ENCODE measurements at regions not wholly inside any gene's neighbourhood (a gene's known extent, or its start where the extent isn't known, plus 50 kb on each side); places are given as distances from the start of the nearest gene placed in this dataset.

GRCh38 chr13:76350399-76350798, 535.8 kb downstream of the KCTD12 start:
- H3K4me1 ChIP-seq, result no peaks in the 10 kb centered on the region
- no peak overlapping the region for H3K4me3 ChIP-seq
- H3K27ac ChIP-seq (replicated peaks), result no peak overlapping the region
- H3K9me3 ChIP-seq (replicated peaks), result no peaks in the 10 kb centered on the region
- no peak for TF ChIP-seq CTCF (IDR thresholded peaks at IDR 0.05; ENCODE audit: borderline replicate concordance)
- intact Hi-C loops (cut with micrococcal nuclease), result no loop called here
- no peak for DNase-seq
- no peaks in the 10 kb centered on the region for H3K36me3 ChIP-seq
- no peaks in the 10 kb centered on the region for H3K27me3 ChIP-seq (ENCODE audit: low read depth)

- no peaks in the 10 kb centered on the region for H3K4me1 ChIP-seq
- intact Hi-C loops (cut with micrococcal nuclease), result no loop called here
- no peaks in the 10 kb centered on the region for H3K27me3 ChIP-seq (ENCODE audit: low read depth)
- no peak overlapping the region for H3K27ac ChIP-seq (replicated peaks)
- DNase-seq, result no peak
- H3K4me3 ChIP-seq, result no peak overlapping the region
- no peaks in the 10 kb centered on the region for H3K36me3 ChIP-seq
- TF ChIP-seq CTCF (IDR thresholded peaks at IDR 0.05; ENCODE audit: borderline replicate concordance), result no peak
- no peaks in the 10 kb centered on the region for H3K9me3 ChIP-seq (replicated peaks)
Observed at GRCh38 chr13:76349700-76350099, 536.5 kb downstream of the KCTD12 start.

- H3K27me3 ChIP-seq (ENCODE audit: low read depth), result no peaks in the 10 kb centered on the region
- intact Hi-C loops (cut with micrococcal nuclease), result no loop called here
- no peak overlapping the region for H3K27ac ChIP-seq (replicated peaks)
- no peak for DNase-seq
- H3K36me3 ChIP-seq, result no peaks in the 10 kb centered on the region
- H3K9me3 ChIP-seq (replicated peaks), result no peaks in the 10 kb centered on the region
- H3K4me1 ChIP-seq, result peaks cover 5% of the 10 kb centered on the region
- no peak overlapping the region for H3K4me3 ChIP-seq
- TF ChIP-seq CTCF (IDR thresholded peaks at IDR 0.05; ENCODE audit: borderline replicate concordance), result no peak
Observed at GRCh38 chr13:76339649-76340048, 546.6 kb downstream of the KCTD12 start.

GRCh38 chr13:76338003-76338402, 548.2 kb downstream of the KCTD12 start:
- no peaks in the 10 kb centered on the region for H3K9me3 ChIP-seq (replicated peaks)
- H3K4me1 ChIP-seq, result peaks cover 5% of the 10 kb centered on the region
- DNase-seq, result no peak
- TF ChIP-seq CTCF (IDR thresholded peaks at IDR 0.05; ENCODE audit: borderline replicate concordance), result no peak
- H3K36me3 ChIP-seq, result no peaks in the 10 kb centered on the region
- intact Hi-C loops (cut with micrococcal nuclease), result no loop called here
- peak overlapping the region; percentile 79 for H3K27ac ChIP-seq (replicated peaks)
- no peaks in the 10 kb centered on the region for H3K27me3 ChIP-seq (ENCODE audit: low read depth)
- H3K4me3 ChIP-seq, result no peak overlapping the region

GRCh38 chr13:76336889-76337844, 549.0 kb downstream of the KCTD12 start:
- Histone ChIP-seq H3K27me3 (ENCODE audit: low read depth) (no peaks in the 10 kb centered on the region), H3K27ac (replicated peaks) (peak overlapping the region; percentile 79), H3K36me3 (no peaks in the 10 kb centered on the region), H3K4me1 (peaks cover 6% of the 10 kb centered on the region), H3K9me3 (replicated peaks) (no peaks in the 10 kb centered on the region), H3K4me3 (no peak overlapping the region)
- TF ChIP-seq CTCF (IDR thresholded peaks at IDR 0.05; ENCODE audit: borderline replicate concordance), result no peak
- intact Hi-C loops (cut with micrococcal nuclease), result no loop called here
- DNase-seq, result no peak

Data from left ventricle myocardium inferior (tissue), 1 donor.